ENCODE measurements at regions not wholly inside any gene's neighbourhood (a gene's known extent, or its start where the extent isn't known, plus 50 kb on each side); places are given as distances from the start of the nearest gene placed in this dataset.
A peak's percentile ranks its signal among the peaks of the same experiment; 100 is the strongest.

DNA sequence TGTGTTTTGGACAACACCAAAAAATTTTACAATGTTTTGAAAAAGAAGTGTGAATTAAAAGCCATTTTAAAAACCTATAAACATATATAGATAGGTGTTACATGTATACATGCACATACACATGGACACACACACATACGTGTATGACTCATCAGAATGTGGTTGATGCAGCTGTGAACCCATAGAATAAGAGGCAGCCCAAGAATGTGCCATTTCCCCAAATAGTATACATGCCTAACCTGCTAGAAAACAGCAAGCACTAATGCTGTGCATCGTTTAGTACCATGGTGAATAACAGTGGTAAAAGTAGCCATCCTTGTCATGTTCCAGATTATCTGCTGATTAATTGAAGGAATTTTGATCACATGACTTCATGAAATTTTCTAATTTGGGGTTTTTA is 149.0 kb downstream of the DSEL start:
- H3K36me3 Mint-ChIP-seq = no peaks in the 10 kb centered on the region
- no peak overlapping the region for H3K4me3 Mint-ChIP-seq
- POLR2A ChIA-PET = no interaction called here
- H3K4me1 Mint-ChIP-seq = peaks cover 0 to 4% (median 1%) of the 10 kb centered on the region in 4 donors
- ATAC-seq (no peak), DNase-seq (no peak)
- H3K9me3 Mint-ChIP-seq = peaks cover 0 to 4% (median 0%) of the 10 kb centered on the region in 9 donors
- no peak overlapping the region for H3K27ac Mint-ChIP-seq
- H3K27me3 Mint-ChIP-seq = no peaks in the 10 kb centered on the region

DNA sequence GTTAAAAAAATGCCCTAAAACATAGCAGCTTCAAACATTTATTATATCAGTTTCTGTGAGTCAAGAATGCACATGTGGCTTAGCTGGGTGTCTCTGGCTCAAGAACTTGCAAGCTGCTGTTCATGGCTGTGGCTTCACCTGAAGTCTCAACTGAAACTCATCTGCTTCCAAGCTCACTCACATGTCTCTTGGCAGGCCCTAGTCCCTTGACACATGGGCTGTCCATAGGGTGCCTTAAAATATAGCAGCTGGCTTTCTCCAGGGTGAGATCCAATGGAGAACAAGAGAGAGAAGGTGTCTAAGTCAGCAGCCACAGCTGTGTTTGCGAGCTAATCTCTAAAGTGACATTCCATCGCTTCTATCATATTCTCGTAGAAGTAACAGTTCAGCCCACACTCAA is 152.8 kb downstream of the DSEL start:
- peaks cover 0 to 4% (median 0%) of the 10 kb centered on the region in 9 donors for H3K9me3 Mint-ChIP-seq
- no peak overlapping the region for H3K4me3 Mint-ChIP-seq
- DNase-seq (no peak), ATAC-seq (no peak)
- POLR2A ChIA-PET = interaction anchor here (0.5 kb wide), 1 partner anchor 54 kb away, joined by 11 read pairs; no protein-coding TSS in a partner anchor
- H3K4me1 Mint-ChIP-seq = peaks cover 0 to 11% (median 6%) of the 10 kb centered on the region in 4 donors
- H3K36me3 Mint-ChIP-seq = no peaks in the 10 kb centered on the region
- H3K27me3 Mint-ChIP-seq = peaks cover 0 to 1% (median 0%) of the 10 kb centered on the region in 5 donors
- H3K27ac Mint-ChIP-seq = peak overlapping the region in 1 of 10 donors; percentile 76

DNA sequence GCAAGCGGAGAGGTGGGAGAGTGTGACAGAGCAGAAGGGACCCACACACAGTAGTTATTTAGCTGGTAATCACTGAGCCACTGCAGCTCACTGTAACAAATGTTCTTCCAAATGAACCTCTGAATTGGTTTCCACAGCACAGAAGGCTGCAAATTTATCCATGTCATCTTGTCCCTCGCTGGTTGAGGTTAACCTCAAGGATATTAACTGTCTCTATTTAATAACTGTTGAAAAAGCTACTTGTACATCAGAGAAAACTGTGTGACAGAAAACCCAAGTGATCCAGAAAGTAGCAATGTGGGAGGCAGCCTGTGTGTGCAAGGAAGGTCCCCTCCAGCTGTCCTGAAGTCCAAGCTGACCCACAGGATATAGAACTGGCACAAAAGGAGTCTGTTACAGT is 153.6 kb downstream of the DSEL start:
- H3K27me3 Mint-ChIP-seq = peaks cover 0 to 1% (median 0%) of the 10 kb centered on the region in 5 donors
- H3K4me1 Mint-ChIP-seq = peaks cover 0 to 11% (median 5%) of the 10 kb centered on the region in 4 donors
- no peak for DNase-seq
- no peak for ATAC-seq
- no peak overlapping the region for H3K4me3 Mint-ChIP-seq
- H3K36me3 Mint-ChIP-seq = no peaks in the 10 kb centered on the region
- H3K9me3 Mint-ChIP-seq = peaks cover 0 to 4% (median 0%) of the 10 kb centered on the region in 9 donors
- POLR2A ChIA-PET = interaction anchor here (0.5 kb wide), 1 partner anchor 55 kb away, joined by 11 read pairs; no protein-coding TSS in a partner anchor
- peak overlapping the region in 1 of 10 donors; percentile 22 for H3K27ac Mint-ChIP-seq

DNA sequence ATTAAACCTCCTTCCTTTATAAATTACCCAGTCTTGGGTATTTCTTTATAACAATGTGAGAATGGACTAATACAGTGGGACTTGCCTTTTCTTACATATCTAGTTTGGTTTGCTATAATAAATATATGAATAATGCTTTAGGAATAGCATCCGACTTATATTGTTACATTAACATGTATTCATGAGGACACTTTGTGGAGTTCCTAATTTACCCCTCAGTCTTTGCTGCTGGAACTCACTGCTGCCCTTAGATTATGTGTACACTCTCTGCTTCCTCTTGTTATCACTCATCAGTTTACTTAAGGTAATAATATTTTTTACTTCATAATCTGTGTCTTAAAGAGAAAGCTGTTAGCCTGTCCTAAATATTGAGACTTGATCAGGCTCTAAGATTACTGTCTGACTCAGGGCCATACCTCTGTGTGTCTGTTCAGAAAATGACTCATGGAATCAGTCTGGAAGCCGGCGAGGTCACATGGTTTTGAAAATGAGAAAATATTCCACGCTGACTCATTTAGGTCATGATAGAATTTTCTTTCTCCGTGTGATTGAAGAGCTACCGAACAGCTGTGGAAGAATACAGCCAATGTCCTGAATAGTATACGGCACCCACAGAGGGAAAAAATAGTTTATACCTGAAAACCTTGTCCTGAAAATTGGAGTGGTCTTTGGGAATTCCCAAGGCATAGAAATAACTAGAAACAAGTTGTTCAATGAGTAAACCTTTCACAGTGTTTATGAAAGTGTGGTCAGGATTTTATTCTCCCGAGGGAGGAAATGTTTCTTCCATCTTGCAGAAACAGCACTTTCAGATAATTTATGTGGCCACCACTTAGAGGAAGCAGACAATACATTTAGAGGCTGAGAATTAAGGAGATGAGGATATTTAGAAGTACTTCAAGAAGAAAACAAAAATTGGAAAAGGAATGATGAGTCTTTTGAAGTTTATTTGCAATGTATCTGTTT is 156.4 kb downstream of the DSEL start:
- ATAC-seq = no peak
- H3K36me3 Mint-ChIP-seq = no peaks in the 10 kb centered on the region
- peaks cover 0 to 3% (median 0%) of the 10 kb centered on the region in 9 donors for H3K9me3 Mint-ChIP-seq
- POLR2A ChIA-PET = no interaction called here
- no peak overlapping the region for H3K27ac Mint-ChIP-seq
- no peak for DNase-seq
- no peak overlapping the region for H3K4me3 Mint-ChIP-seq
- H3K27me3 Mint-ChIP-seq = peaks cover 0 to 3% (median 0%) of the 10 kb centered on the region in 5 donors
- peaks cover 4 to 11% (median 6%) of the 10 kb centered on the region in 4 donors for H3K4me1 Mint-ChIP-seq

DNA sequence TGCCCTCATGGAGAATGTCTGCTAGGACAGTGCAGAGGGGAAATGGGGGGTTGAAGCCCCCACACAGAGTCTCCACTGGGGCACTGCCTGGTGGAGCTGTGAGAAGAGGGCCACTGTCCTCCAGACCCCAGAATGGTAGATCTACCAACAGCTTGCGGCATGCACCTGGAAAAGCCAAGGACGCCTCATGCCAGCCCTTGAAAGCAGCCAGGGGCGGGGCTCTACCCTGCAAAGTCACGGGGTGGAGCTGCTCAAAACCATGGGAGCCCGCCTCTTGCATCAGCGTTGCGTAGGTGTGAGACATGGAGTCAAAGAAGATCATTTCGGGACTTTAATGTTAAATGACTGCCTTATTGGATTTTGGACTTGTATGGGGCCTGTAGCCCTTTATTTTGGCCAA is 157.6 kb downstream of the DSEL start:
- DNase-seq (no peak), ATAC-seq (no peak)
- H3K4me3 Mint-ChIP-seq = no peak overlapping the region
- peaks cover 5 to 11% (median 7%) of the 10 kb centered on the region in 4 donors for H3K4me1 Mint-ChIP-seq
- no peak overlapping the region for H3K27ac Mint-ChIP-seq
- peaks cover 0 to 3% (median 0%) of the 10 kb centered on the region in 5 donors for H3K27me3 Mint-ChIP-seq
- no peaks in the 10 kb centered on the region for H3K36me3 Mint-ChIP-seq
- POLR2A ChIA-PET = no interaction called here
- H3K9me3 Mint-ChIP-seq = peaks cover 0 to 3% (median 0%) of the 10 kb centered on the region in 9 donors

DNA sequence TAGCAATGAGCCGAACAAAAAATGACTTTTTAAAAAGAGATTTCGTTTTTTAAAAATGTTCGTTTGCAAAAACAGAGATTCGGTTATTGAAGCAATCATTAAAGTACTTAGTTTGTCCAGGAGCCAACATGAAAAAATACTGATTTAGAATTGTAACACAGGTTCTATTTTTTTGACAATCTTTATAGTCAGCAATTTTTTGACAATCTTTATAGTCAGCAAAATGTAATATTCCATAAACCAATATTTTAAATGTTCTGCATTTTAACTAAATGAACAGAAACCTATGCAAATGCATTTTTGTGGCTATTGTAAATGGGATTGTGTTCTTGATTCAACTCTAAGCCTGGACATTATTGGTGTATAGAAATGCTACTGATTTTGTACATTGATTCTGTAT is 161.8 kb downstream of the DSEL start:
- POLR2A ChIA-PET = no interaction called here
- H3K9me3 Mint-ChIP-seq = peaks cover 0 to 3% (median 0%) of the 10 kb centered on the region in 9 donors
- DNase-seq (no peak), ATAC-seq (no peak)
- no peak overlapping the region for H3K27ac Mint-ChIP-seq
- no peaks in the 10 kb centered on the region for H3K36me3 Mint-ChIP-seq
- no peak overlapping the region for H3K4me3 Mint-ChIP-seq
- H3K4me1 Mint-ChIP-seq = peaks cover 0 to 5% (median 2%) of the 10 kb centered on the region in 4 donors
- peaks cover 0 to 3% (median 0%) of the 10 kb centered on the region in 5 donors for H3K27me3 Mint-ChIP-seq

DNA sequence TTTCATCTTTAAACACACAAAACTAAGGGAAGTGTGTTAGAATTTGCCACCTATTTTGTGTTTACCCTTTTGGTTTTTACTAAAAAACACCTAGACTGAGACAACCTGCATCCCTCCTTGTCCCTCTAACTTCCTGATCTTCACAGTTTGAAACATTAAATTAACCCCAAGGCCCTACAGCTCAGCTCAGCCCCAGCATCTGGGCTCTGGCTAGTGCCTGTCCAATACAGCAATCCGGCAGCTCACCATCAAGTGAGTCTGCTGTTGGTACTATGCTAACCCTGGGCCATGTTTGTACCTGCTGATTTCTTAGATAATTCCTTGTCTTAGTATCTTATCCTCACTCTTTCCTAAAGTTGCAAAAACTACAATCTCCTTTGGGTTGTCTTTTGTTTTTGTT is 162.4 kb downstream of the DSEL start:
- no peak for ATAC-seq
- POLR2A ChIA-PET = no interaction called here
- peak overlapping the region in 1 of 10 donors; percentile 60 for H3K27ac Mint-ChIP-seq

DNA sequence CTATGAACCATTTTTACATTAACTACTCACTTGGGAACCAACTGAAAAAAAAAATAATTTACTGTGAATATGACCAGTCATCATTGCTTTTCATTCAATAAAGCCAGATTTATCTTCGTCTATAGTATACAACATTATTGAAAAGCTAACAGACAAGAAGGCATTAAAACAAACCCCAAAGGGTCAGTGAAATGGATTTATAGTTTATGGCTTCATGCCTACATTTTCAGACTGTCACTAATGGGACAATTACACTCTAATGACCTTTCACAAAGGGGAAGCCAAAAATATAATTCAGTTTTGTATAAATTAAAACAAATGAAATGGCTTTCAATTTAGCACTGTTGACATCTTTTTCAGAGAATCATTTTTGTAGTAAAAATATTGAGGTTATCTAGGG is 169.1 kb downstream of the DSEL start:
- peaks cover 0 to 5% (median under 1%) of the 10 kb centered on the region in 4 donors for H3K4me1 Mint-ChIP-seq
- no peak overlapping the region for H3K4me3 Mint-ChIP-seq
- H3K27me3 Mint-ChIP-seq = no peaks in the 10 kb centered on the region
- no peak for ATAC-seq
- no peaks in the 10 kb centered on the region for H3K36me3 Mint-ChIP-seq
- POLR2A ChIA-PET = no interaction called here
- no peak for DNase-seq
- no peaks in the 10 kb centered on the region for H3K9me3 Mint-ChIP-seq
- H3K27ac Mint-ChIP-seq = peak overlapping the region in 1 of 10 donors; percentile 30

More for the DNA sequence above, 162.4 kb downstream of the DSEL start:
- H3K9me3 Mint-ChIP-seq = peaks cover 0 to 3% (median 0%) of the 10 kb centered on the region in 9 donors
- peaks cover 0 to 3% (median 0%) of the 10 kb centered on the region in 5 donors for H3K27me3 Mint-ChIP-seq
- peaks cover 0 to 5% (median 2%) of the 10 kb centered on the region in 4 donors for H3K4me1 Mint-ChIP-seq
- DNase-seq = no peak
- H3K4me3 Mint-ChIP-seq = no peak overlapping the region
- H3K36me3 Mint-ChIP-seq = no peaks in the 10 kb centered on the region

DNA sequence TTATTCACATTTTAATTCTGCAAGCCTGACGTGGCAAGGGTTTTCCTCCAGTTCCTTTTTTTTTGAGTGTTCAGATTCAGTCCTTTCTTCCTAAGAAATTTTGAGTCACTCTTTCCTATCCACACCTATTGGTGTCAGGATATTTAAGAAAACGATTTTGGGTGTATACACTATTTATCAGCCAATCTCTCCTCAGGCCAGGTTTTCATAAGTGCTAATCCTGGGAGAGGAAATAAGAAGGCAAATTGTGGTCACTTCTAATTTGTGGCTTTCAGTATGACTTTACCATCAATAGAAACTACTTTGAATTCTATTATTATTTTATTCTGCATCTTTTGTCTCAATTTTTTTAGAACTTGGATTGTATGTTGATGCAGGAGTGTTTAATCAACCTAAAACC is 174.4 kb downstream of the DSEL start:
- POLR2A ChIA-PET = no interaction called here
- Mint-ChIP-seq H3K27ac (no peak overlapping the region), H3K4me1 (peaks cover 2 to 7% (median 4%) of the 10 kb centered on the region in 4 donors), H3K36me3 (no peaks in the 10 kb centered on the region), H3K9me3 (peaks cover 0 to 2% (median 0%) of the 10 kb centered on the region in 9 donors), H3K4me3 (no peak overlapping the region), H3K27me3 (no peaks in the 10 kb centered on the region)
- DNase-seq = no peak
- ATAC-seq = no peak

DNA sequence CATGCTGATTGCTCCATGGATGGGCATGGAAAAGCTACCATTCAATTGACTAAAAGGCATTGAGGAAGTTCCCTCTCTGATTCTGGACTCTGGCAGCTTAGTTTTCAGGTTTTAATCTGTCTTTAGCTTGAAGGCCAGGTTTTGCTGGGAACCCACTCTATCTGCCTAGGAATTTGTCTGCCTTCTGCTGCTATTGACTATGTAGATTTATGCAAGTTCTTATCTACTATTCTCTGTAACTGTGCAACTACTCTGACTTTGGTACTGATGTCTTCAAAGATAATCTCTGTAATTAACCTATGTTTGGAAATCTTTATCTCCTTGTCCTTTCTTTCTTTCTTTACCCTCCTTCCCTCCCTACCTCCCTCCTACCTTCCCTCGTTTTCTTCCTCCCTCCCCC is 178.8 kb downstream of the DSEL start:
- Mint-ChIP-seq H3K36me3 (no peaks in the 10 kb centered on the region), H3K4me1 (peaks cover 2 to 11% (median 4%) of the 10 kb centered on the region in 4 donors), H3K27me3 (no peaks in the 10 kb centered on the region), H3K27ac (no peak overlapping the region), H3K9me3 (peaks cover 0 to 8% (median 0%) of the 10 kb centered on the region in 9 donors), H3K4me3 (no peak overlapping the region)
- ATAC-seq = no peak
- no peak for DNase-seq
- POLR2A ChIA-PET = no interaction called here

DNA sequence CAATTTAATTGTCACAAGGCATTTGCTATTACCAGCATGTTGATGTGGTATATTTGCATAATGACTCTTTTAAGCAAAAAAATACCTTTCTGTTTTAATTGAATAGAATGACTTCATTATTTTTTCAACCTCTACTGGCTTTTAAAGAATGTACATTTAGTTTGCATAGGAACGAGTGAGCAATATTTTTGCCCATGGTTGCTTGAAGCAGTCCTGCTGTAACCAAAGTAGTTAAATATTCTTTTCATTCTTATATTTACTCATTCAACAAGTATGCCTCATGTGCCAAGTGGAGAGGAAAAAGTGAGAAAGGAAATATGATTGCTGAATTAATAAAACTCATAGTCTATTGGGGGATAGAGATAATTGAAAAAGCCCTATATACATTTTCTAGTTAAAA is 184.7 kb downstream of the DSEL start:
- DNase-seq = no peak
- ATAC-seq = no peak
- H3K27ac Mint-ChIP-seq = no peak overlapping the region

DNA sequence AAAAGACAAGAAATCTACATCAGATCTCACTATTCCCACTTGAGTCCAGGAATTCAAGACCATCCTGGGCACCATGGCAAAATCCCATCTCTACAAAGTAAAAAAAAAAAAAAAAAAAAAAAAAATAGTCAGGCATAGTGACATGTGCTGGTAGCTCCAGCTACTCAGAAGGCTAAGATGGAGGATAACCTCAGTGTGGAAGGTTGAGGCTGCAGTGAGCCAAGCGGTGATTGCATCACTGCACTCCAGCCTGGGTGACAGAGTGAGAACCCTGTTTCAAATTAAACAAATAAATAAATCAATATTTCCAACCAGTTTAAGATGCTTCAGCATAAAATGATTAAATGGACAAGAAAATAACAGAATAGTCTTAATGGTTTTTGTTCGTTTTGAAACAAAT is 197.4 kb downstream of the DSEL start:
- peaks cover 0 to 14% (median 0%) of the 10 kb centered on the region in 9 donors for H3K9me3 Mint-ChIP-seq
- no peaks in the 10 kb centered on the region for H3K27me3 Mint-ChIP-seq
- H3K4me1 Mint-ChIP-seq = peaks cover 0 to 2% (median 0%) of the 10 kb centered on the region in 4 donors
- H3K36me3 Mint-ChIP-seq = peaks cover 0 to 11% (median 0%) of the 10 kb centered on the region in 3 donors
- H3K4me3 Mint-ChIP-seq = no peak overlapping the region
- no peak for DNase-seq
- POLR2A ChIA-PET = no interaction called here
- ATAC-seq = no peak
- H3K27ac Mint-ChIP-seq = no peak overlapping the region

More for the DNA sequence above, 184.7 kb downstream of the DSEL start:
- Mint-ChIP-seq H3K9me3 (peaks cover 0 to 14% (median 4%) of the 10 kb centered on the region in 9 donors), H3K36me3 (peaks cover 0 to 8% (median 5%) of the 10 kb centered on the region in 3 donors), H3K4me3 (no peak overlapping the region), H3K4me1 (peaks cover 0 to 6% (median under 1%) of the 10 kb centered on the region in 4 donors), H3K27me3 (no peaks in the 10 kb centered on the region)
- POLR2A ChIA-PET = no interaction called here

DNA sequence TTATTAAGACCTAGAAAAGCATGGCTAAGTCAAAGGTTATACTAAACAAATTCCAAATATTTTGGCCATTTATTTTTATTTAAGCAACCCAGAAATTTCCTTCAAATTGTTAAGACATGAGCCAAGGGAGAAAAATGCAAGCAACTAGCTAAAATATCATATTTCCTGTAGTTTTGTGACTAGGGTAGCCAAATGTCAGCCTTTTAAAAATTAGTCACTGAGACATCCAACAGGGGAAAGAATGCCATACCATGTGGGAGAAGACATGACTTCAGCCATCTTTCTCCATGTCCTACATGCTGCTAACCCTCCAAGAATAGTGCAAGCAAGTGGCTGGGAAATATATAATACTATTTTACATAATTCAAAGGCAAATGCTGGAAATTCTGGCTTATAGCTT is 197.9 kb downstream of the DSEL start:
- H3K4me3 Mint-ChIP-seq = no peak overlapping the region

More for the DNA sequence above, 197.9 kb downstream of the DSEL start:
- POLR2A ChIA-PET = no interaction called here
- ATAC-seq (no peak), DNase-seq (no peak)
- Mint-ChIP-seq H3K4me1 (peaks cover 0 to 2% (median 0%) of the 10 kb centered on the region in 4 donors), H3K9me3 (peaks cover 0 to 14% (median 0%) of the 10 kb centered on the region in 9 donors), H3K27ac (no peak overlapping the region), H3K36me3 (peaks cover 0 to 11% (median 0%) of the 10 kb centered on the region in 3 donors), H3K27me3 (no peaks in the 10 kb centered on the region)
